NCI-H1105 (cell line): ENCODE measurements at regions not wholly inside any gene's neighbourhood (a gene's known extent, or its start where the extent isn't known, plus 50 kb on each side); places are given as distances from the start of the nearest gene placed in this dataset.

Source experiments
- DNase-seq: peaks from one replicate; lab custom pipeline; 2025; lab: John Stamatoyannopoulos, UW

GRCh38 chr20:60371384-60371783 lies 413.2 kb downstream of the CDH26 start:
- DNase-seq: no peak

DNA sequence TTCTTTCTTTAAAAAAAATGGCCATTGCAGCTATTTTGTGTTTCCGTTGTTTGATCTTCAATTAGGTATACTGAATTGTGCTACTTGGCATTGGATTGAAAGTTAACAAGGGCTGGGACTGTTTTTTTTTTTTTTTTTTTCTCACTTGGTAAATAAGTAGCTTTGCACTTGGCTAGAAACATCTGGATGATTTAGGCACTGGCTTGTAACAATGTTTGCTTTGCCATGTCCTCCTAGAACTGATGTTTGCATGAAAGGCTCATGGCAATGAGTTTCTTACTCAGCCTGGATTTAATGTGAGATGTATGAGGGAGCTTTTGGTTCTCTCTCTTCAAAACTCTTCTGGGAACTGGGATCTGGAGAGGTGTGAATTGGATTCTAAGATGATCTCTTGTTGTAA lies 414.1 kb downstream of the CDH26 start:
- DNase-seq: no peak

DNA sequence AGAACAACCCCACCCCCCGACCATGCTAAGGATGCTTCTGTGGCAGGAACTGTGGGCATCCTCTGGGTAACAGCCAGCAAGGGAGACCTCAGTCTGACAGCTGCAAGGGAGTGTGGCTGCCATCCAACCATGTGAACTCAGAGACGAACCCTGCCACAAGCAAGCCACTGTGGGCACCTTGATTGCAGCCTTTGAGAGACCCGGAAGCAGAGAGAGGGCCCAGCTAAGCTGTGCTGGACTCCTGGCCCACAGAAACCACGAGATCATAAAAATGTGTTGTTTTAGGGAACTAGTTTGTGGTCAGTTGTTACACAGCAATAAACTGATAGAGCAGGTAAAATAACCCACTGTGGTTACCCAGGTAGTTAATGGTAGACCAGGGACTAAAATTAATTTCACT lies 414.6 kb downstream of the CDH26 start:
- DNase-seq: no peak

DNA sequence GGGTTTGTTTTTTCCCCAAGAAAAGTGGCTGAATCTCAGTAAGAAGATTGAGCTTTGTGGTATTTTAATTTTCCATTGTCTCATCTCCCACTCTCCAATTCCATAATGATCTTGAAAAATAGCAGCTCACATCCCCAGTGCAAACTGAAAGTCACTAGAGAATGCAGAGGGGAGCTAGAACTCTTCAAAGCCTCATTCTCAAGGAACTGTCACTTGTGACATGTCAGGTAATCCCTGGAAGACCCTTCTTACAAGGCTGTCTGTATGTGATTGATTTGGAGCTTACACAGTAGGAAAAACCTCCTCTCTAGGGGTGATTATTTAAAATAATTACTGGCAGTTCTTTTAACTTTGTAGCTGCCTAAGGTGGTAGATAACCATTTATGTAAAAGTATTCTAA lies 420.4 kb downstream of the CDH26 start:
- no peak for DNase-seq

- no peak for DNase-seq
Measured at GRCh38 chr20:60381643-60382400, 423.6 kb downstream of the CDH26 start.

- no peak for DNase-seq
Measured at GRCh38 chr20:60389441-60389840, 431.2 kb downstream of the CDH26 start.

DNA sequence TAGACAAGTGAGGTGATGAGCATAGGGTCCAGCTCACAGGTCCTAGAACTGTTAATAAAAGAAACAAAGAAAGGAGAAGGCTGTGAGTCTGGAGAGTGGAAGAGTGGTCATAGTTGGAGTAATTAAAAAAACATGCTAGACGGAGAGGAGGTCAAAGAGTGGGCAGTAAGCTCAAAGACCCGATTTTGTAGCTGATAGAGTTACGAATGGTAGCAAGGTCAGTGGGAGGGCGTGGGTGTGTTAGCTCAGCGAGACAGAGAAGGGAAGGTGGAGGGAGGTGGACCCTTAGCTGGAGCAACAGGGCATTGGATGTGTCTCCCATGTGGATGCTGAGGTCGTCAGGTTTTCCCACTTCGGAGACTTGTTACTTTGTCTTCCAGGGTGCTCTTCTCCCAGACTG lies 431.7 kb downstream of the CDH26 start:
- DNase-seq: no peak

GRCh38 chr20:60395991-60396390 lies 437.8 kb downstream of the CDH26 start:
- peak; percentile 54 for DNase-seq

- no peak for DNase-seq
Measured at GRCh38 chr20:60400567-60400966, 442.3 kb downstream of the CDH26 start.

DNA sequence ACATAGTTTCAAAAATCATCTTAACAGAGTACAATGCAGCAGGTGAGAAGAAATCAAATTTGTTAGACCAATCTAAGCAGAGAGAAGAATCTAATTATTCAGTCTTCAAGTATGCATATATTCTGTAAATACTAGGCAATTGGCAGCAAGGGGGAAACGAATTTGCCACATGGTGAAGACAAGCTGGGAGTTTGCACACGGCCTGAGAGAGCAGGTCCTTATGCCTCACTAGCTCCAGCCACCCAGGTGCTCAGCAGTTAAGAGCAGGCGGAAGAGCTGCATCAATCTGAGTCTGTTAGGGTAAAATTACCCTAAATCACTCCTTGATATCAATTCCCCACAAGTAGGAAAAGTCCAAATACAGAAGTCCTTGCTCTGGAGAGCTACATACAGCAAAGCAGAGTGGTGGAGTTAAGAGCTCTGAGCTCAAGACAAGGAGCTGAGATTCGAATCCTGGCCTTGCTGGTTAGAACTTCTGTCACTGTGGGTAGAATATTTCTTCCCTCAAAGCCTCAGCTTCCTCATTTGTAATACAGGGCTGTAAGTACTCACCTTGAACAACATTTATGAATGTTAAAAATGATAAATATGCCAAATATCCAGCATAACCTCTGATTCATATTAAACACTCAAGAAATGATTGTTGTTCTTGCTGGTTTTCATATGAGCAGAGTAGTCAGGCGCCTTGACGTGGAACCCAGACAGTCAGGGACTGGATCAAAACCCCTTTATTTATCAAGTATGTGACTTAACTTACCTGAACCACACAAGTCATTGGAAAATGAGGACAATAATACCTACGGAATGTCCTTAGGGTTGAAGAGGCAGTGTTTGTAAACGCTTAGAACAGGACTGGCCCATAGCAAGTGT lies 444.2 kb downstream of the CDH26 start:
- DNase-seq: no peak

DNA sequence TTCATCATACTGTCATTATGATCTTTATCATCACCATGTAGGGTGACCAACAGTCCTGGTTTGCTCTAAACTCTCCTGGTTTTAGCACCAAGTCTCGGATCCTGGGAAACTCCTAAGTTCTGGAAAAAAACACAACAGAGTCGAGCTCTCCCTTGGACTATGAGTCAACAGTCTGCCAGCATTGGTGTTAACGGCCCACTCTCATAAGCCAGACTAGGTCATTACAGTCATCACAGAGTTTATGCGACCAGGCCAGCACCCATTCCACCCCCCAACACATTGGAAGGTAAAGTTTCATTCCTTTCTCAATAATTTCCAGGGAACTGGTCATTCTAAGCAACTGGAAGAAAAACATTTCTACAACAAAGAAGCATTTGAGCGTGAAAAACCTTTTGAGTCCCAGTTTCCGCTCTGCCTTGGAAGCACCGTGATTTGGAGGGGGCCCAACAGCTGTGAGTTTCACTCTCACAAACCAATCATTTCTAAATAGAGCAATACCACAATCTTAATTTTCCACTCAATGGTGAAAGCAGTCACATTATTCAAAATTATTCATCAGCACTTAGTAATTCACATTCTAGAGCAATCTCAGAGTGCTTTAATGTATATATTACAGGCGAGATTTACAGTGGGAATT lies 445.0 kb downstream of the CDH26 start:
- DNase-seq: no peak

DNA sequence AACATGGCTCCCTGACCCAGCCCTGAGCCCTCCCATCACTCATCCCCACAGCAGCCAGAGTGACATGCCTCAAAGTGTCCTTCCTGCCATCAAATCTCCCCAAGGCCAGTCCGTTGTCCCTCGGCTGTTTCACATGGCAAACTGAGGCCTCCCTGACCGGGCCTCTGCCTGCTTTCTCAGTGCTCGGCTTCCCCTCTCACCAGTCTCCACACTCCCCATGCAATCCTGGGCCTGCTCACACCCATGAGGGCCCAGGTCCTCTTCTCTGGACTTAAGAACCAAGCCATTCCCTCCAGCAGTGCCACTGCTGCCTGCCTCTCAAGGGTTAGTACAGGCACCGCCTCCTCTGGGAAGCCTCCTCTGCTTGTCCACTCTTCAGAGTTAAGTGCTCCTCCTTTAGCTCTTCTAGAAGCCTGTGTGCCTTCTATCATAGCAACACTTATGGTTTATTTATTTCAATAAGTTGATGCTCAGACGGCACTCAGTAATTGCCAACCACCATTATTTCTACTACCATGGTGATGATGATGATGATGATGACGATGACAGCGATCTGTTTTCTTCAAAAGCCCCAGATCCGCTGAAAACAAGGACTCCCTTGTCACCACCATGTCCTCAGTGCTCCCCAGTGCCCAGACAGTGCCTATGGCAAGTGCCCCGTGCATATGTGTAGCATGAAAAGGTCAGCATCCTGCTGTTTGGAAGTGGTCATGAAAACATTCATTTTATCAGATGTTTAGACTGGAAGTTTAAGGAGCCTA lies 449.0 kb downstream of the CDH26 start:
- DNase-seq: no peak

DNA sequence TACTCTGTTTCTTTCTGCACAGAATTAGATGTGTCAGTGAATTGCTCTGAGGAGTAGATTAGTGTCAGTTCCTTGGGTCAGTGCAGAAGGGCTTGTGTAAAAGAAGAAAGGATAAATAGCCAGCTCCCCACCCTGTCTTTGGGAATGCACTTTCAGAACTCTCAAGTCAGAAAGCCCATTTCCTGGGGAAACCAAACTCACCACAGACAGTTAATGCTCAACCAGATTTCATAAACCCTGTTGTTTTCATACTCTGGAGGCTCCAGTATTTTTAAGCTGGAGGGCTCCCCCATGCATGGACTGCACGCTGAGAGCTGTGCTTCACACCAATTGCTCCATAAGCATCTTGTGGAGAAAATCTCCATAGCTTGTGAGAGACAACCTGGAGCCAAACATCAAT lies 449.7 kb downstream of the CDH26 start:
- no peak for DNase-seq

- DNase-seq: no peak
Measured at GRCh38 chr20:60408435-60408834, 450.2 kb downstream of the CDH26 start.

- DNase-seq: no peak
Measured at GRCh38 chr20:60410618-60411264, 452.5 kb downstream of the CDH26 start.

DNA sequence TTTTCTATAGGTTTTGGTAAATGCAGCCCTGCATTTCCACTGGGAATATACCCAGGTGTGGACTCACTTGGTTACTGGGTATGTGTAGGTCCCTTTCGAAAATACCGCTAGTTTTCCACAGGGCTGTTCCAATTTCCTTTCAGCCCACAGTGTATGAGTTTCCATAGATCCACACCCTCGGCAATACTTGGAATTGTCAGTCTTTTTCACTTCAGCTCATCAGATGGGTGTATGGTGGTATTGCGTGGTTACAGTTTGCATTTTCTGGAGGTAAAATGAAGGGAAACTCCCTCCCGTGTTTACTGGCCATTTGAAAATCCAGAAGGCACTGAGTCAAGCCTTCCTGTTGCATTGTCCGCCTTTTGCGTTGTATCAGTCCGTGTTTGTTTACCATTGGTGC lies 453.6 kb downstream of the CDH26 start:
- DNase-seq: no peak

DNA sequence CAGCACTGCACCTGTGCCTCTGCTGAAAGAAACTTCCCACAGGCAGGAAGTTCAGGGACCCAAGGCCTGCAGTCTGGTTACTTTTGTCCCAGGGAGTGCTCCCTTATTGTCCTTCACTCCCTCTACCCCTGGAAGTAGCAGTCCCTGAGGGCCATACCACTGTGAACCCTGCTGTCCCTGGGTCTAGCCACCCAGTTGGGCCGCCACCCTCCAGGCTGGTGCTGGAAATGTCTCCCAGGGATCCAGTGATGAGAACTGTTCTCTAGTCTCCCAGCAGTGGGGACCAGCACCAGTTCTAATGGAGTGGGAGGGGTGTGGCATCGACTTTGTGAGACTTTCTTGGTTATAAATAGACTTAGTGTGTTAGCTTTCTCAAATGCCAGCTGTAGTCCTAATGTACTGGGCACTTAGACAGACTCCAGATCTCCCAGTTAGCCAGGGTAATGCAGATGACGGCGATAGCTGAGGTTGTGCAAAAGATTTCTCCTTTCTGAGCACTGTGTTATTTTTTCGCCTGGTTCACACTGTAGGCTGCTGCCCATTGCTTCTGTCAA lies 462.5 kb downstream of the CDH26 start:
- no peak for DNase-seq

- no peak for DNase-seq
Measured at GRCh38 chr20:60422848-60423247, 464.6 kb downstream of the CDH26 start.

DNA sequence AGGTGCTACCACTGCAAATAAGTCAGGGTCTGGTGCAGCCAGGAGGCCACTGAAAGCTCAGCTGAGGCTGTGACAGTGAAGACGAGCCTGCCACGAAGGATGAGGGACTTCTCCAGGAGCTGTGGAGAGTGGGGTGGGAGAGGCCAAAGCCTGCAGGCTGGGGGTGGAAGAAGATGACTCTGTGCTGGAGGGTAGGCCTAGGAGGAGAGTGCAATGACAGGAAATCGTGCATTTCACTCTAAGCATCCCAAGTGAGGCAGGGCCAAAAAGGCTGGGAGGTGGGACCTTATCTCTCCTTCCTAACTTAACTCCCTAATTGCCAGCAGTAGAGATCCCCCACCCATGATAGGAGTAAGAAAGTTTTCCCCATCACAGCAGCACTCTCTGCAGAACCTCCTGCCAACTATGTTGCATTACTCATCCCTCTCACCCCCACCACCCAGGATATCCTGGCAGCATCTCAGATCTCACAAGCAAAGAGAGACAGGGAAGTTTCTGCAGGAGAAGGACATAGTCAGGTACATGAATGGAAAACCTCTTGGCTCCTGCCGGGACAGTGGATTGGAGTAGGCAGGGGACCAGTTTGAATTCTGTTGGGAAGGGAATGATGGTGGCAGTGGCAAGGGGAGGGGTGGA lies 466.2 kb downstream of the CDH26 start:
- no peak for DNase-seq

- DNase-seq: no peak
Measured at GRCh38 chr20:60427516-60427915, 469.3 kb downstream of the CDH26 start.

GRCh38 chr20:60428651-60429050 lies 470.4 kb downstream of the CDH26 start:
- DNase-seq: no peak
